GM12878 (cell line): ENCODE measurements at regions not wholly inside any gene's neighbourhood (a gene's known extent, or its start where the extent isn't known, plus 50 kb on each side); places are given as distances from the start of the nearest gene placed in this dataset.
"Not testable (repeated sequence)": the region's sequence is repeated elsewhere in the genome, so short reads cannot be mapped to it uniquely, and the experiment has no call there.

Experiments used
- ATAC-seq: fragments of 200-7000 bp; cut with Tn5 transposase; 3 replicates; pipeline ENCODE4 v1.9.1; 2020; ENCODE audit warnings: mild to moderate bottlenecking, moderate library complexity
- BruUV-seq: library from RNA; stranded (reverse); fragments of 400-500 nt; replicated peaks from 2 replicates; lab custom pipeline; 2021; lab: Mats Ljungman, UMichigan
- CTCF ChIA-PET: fragments of 300-600 bp; sonication (Branson Sonifier 250); formaldehyde crosslinking; extraction: SDS; loops from one replicate; lab custom pipeline; 2021; ENCODE audit warnings: inconsistent platforms; lab: Yijun Ruan, JAX
- POLR2A ChIA-PET: fragments of 350-600 bp; formaldehyde crosslinking; extraction: SDS; loops from one replicate; lab custom pipeline; 2021; ENCODE audit warnings: inconsistent platforms; lab: Charles Lee
- RAD21 ChIA-PET: fragments of 300-600 bp; sonication (Branson Sonifier 250); formaldehyde crosslinking; loops from one replicate; lab custom pipeline; 2023; ENCODE audit warnings: antibody characterized with exemption; ENCODE audit not compliant: unreplicated experiment; lab: Charles Lee
- SMC1A ChIA-PET: fragments of 300-600 bp; sonication (Branson Sonifier 250); formaldehyde crosslinking; loops from one replicate; lab custom pipeline; 2023; ENCODE audit not compliant: unreplicated experiment, uncharacterized antibody; lab: Charles Lee
- DNase-seq: peaks from one replicate; pipeline ENCODE4 v3.0.0-alpha.2; 2011; ENCODE audit warnings: low read depth, low spot score
- FAIRE-seq: peaks from 3 replicates; lab custom pipeline; 2011; peaks lifted over from hg19 to GRCh38; lab: Jason Lieb, UNC
- H2AFZ ChIP-seq: 2 replicates; pipeline ENCODE4 v1.6.0; 2011; ENCODE audit warnings: low read depth, low read length, control low read depth; ENCODE audit not compliant: control insufficient read depth
- H3K27ac ChIP-seq: 2 replicates; pipeline ENCODE4 v1.5.1; 2011; ENCODE audit warnings: control low read depth; ENCODE audit not compliant: control insufficient read depth, insufficient read depth
- H3K27me3 ChIP-seq, 2 experiments: replicated peaks in 1 of 2; 2 replicates each; pipeline versions ENCODE4 v1.6.0 to v1.6.1; 2011; ENCODE audit warnings: low read length in 1 of 2; ENCODE audit not compliant: control insufficient read depth in 2 of 2, insufficient read depth in 2 of 2
- H3K36me3 ChIP-seq, 2 experiments: 2 replicates each; pipeline ENCODE4 v1.5.1; 2011; ENCODE audit warnings: low read length in 1 of 2; ENCODE audit not compliant: control insufficient read depth in 2 of 2, insufficient read depth in 2 of 2
- H3K4me1 ChIP-seq: 2 replicates; pipeline ENCODE4 v1.6.1; 2011; ENCODE audit warnings: mild to moderate bottlenecking, low read length, moderate library complexity, mixed read lengths; ENCODE audit not compliant: control insufficient read depth, insufficient read depth
- H3K4me2 ChIP-seq: 2 replicates; pipeline ENCODE4 v1.6.0; 2011; ENCODE audit warnings: control low read depth; ENCODE audit not compliant: control insufficient read depth, insufficient read depth
- H3K4me3 ChIP-seq: fragments of 200-600 bp; sonication (generic); 2 replicates; pipeline ENCODE4 v1.5.1; 2016
- H3K79me2 ChIP-seq: 2 replicates; pipeline ENCODE4 v1.6.0; 2011; ENCODE audit warnings: low read length; ENCODE audit not compliant: control insufficient read depth, insufficient read depth
- H3K9ac ChIP-seq: 2 replicates; pipeline ENCODE4 v1.8.0; 2011; ENCODE audit warnings: low read length, control low read depth, mixed read lengths; ENCODE audit not compliant: control insufficient read depth, insufficient read depth
- H3K9me3 ChIP-seq: replicated peaks from 3 replicates; pipeline ENCODE4 v1.5.1; 2011; ENCODE audit warnings: mild to moderate bottlenecking, low read length; ENCODE audit not compliant: control insufficient read depth, insufficient read depth
- H4K20me1 ChIP-seq: 2 replicates; pipeline ENCODE4 v1.6.0; 2011; ENCODE audit not compliant: control insufficient read depth, insufficient read depth
- BMI1 ChIP-seq: fragments of 450-650 bp; IDR thresholded peaks from 2 replicates; pipeline ENCODE4 v1.6.1; 2016; ENCODE audit warnings: mild to moderate bottlenecking, moderate library complexity, borderline replicate concordance
- EZH2 ChIP-seq: IDR thresholded peaks from 2 replicates; pipeline ENCODE4 v1.6.1; 2012; ENCODE audit warnings: low read depth, mild to moderate bottlenecking, control low read depth, inconsistent platforms, low read length, borderline replicate concordance; ENCODE audit not compliant: control insufficient read depth
- PAX5 ChIP-seq: IDR thresholded peaks from 2 replicates; pipeline ENCODE4 v1.6.1; 2011; ENCODE audit warnings: low read depth, low read length, borderline replicate concordance
- RBBP5 ChIP-seq: fragments of 200-600 bp; sonication (generic); conservative IDR thresholded peaks from 2 replicates; pipeline ENCODE4 v1.6.1; 2016
- WGBS: methylation state at CpG from one replicate; pipeline ENCODE4 v1.1.6; 2016; ENCODE audit warnings: low lambda C conversion rate; ENCODE audit not compliant: insufficient replicate concordance, insufficient coverage; ENCODE audit errors: missing lambda C conversion rate; 5-methylcytosine and 5-hydroxymethylcytosine counted together
- in situ Hi-C: fragments of 300-500 bp; cut with MboI; formaldehyde crosslinking; loops from 9 replicates; pipeline ENCODE4 v1.14.3; 2018; ENCODE audit warnings: mixed read lengths
- intact Hi-C: fragments of 100-400 bp; cut with micrococcal nuclease; formaldehyde crosslinking; loops from one replicate; pipeline ENCODE4 v1.14.2; 2022; ENCODE audit not compliant: unreplicated experiment

DNA sequence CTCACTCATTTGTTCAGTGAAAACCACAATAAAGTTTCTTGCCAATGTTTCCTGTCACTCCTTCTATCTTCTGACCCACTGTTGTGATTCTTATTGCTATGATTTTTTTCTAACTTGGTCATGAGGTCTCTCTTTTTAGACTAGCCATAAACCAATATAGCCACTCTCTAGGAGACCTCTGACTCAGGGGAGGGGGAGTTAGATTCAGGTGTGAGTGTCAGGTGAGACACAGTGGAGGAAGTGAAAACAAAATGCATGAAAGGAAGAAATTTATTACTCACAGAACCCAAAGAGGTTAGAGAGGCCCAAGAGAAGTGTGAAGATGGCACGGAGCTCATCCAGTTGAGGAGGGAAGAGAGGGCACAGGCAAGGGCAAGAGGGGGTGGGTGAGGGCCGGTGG, 94.4 kb upstream of the PRSS3 start:
- CTCF ChIA-PET, SMC1A ChIA-PET, DNase-seq, H3K36me3 ChIP-seq, H3K9me3 ChIP-seq, ATAC-seq, H3K4me3 ChIP-seq, H3K27me3 ChIP-seq, H3K79me2 ChIP-seq, RAD21 ChIA-PET, H2AFZ ChIP-seq, POLR2A ChIA-PET, BruUV-seq, H3K4me1 ChIP-seq, H3K27ac ChIP-seq, intact Hi-C loops, H4K20me1 ChIP-seq, H3K4me2 ChIP-seq, in situ Hi-C loops, H3K9ac ChIP-seq, FAIRE-seq: not testable (repeated sequence)
- WGBS: 18% methylated on average over 2 of the region's 2 CpGs

DNA sequence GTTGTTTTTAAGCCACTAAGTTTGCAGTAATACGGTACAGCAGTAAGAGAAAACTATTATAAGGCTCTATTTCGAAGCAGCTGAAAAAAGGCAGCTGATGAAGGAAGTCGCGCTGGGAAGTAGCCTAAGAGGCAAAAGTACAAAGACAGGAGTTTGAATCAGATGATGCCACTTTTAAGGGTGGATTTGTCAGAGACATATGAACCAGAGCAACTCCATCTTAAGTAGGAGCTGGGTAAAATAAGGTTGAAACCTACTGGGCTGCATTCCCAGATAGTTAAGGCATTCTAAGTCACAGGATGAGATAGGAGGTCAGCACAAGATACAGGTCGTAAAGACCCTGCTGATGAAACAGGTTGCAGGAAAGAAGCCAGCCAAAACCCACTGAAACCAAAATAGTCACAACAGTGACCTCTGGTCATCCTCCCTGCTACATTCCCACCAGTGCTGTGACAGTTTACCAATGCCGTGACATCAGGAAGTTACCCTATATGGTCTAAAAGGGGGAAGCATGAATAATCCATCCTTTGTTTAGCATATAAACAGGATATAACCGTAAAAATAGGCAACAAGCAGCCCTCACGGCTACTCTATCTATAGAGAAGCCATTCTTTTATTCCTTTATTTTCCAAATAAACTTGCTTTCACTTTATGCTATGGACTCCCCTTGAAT, 91.8 kb upstream of the PRSS3 start:
- H3K79me2 ChIP-seq: no peaks in the 10 kb centered on the region
- no peaks in the 10 kb centered on the region for H3K9me3 ChIP-seq
- H3K4me1 ChIP-seq: no peaks in the 10 kb centered on the region
- in situ Hi-C loops: no loop called here
- no peak overlapping the region for H3K4me3 ChIP-seq
- no peak overlapping the region for H3K4me2 ChIP-seq
- no peak for DNase-seq
- TF ChIP-seq PAX5 (no peak), EZH2 (no peak), BMI1 (no peak), RBBP5 (no peak)
- TF ChIP-seq, all 136 proteins: peak for 0
- WGBS: 33% methylated on average over 8 of the region's 8 CpGs
- Histone ChIP-seq H3K36me3 (no peaks in the 10 kb centered on the region), H4K20me1 (no peaks in the 10 kb centered on the region), H3K27ac (no peak overlapping the region), H3K9ac (no peak overlapping the region), H3K27me3 (no peaks in the 10 kb centered on the region), H2AFZ (no peak overlapping the region)
- FAIRE-seq (no peak), ATAC-seq (no peak)
- POLR2A ChIA-PET: no interaction called here
- intact Hi-C loops: no loop called here
- SMC1A ChIA-PET: no interaction called here
- RAD21 ChIA-PET: no interaction called here
- CTCF ChIA-PET: interaction anchor here (1.0 to 1.4 kb wide), 2 partner anchors 18 to 81 kb away, joined by 3 to 4 read pairs; no protein-coding TSS in a partner anchor
- no TSS peak for BruUV-seq

DNA sequence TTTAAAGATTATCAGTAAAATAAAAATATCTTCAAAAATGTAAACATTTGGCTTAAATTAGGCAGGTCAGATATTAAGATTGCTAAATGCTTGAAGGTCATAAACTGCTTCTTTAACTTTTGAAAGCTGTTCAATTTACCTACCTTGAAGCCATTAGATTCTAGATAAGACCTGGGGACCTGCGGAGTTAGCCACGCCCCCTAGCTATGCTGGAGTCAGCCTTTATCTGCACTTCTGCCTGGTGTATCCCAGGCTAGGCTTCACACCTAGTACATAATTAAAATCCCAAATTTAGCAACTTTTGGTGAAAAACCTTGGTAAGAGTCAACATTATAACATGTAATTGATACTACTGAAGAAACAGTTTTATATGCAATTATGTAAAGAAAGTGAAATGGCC, 89.9 kb upstream of the PRSS3 start:
- RAD21 ChIA-PET, H3K27ac ChIP-seq, H3K4me2 ChIP-seq, in situ Hi-C loops, DNase-seq, H3K79me2 ChIP-seq, FAIRE-seq, H2AFZ ChIP-seq, H3K4me3 ChIP-seq, H3K27me3 ChIP-seq, H4K20me1 ChIP-seq, H3K4me1 ChIP-seq, H3K9me3 ChIP-seq, ATAC-seq, H3K36me3 ChIP-seq, BruUV-seq, intact Hi-C loops, H3K9ac ChIP-seq: not testable (repeated sequence)
- SMC1A ChIA-PET: interaction anchor here (0.6 to 1.3 kb wide), 2 partner anchors 16 to 81 kb away, joined by 3 read pairs; no protein-coding TSS in a partner anchor
- WGBS: 23% methylated on average over 2 of the region's 2 CpGs
- POLR2A ChIA-PET: interaction anchor here (0.7 kb wide), 1 partner anchor 279 kb away, joined by 6 read pairs; no protein-coding TSS in a partner anchor
- CTCF ChIA-PET: interaction anchor here (0.7 to 1.4 kb wide), 4 partner anchors 17 to 83 kb away, joined by 3 read pairs; no protein-coding TSS in a partner anchor
